T1000 (cell line): ENCODE measurements at regions not wholly inside any gene's neighbourhood (a gene's known extent, or its start where the extent isn't known, plus 50 kb on each side); places are given as distances from the start of the nearest gene placed in this dataset.

Experiments
- DNase-seq: peaks from one replicate; lab custom pipeline; 2025; ENCODE audit warnings: mixed read lengths; lab: John Stamatoyannopoulos, UW

DNA sequence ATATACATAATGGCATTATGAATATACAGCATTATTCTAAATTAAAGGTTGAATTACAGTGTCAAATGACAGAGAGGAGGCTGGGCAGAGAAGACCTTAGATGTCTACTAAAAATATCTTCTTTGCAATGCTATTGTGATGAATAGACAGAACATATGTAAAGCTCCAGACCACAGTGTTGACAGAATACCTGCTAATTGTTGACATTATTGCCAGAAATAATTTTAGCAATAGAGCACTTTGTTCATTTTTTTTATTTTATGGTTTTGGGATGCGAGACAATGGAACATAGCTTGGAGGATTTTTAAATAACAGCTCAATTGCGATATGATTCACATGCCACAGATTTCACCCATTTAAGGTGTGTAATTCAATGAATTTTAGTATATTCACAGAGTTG lies 508.8 kb downstream of the PSAT1 start:
- DNase-seq, result no peak

DNA sequence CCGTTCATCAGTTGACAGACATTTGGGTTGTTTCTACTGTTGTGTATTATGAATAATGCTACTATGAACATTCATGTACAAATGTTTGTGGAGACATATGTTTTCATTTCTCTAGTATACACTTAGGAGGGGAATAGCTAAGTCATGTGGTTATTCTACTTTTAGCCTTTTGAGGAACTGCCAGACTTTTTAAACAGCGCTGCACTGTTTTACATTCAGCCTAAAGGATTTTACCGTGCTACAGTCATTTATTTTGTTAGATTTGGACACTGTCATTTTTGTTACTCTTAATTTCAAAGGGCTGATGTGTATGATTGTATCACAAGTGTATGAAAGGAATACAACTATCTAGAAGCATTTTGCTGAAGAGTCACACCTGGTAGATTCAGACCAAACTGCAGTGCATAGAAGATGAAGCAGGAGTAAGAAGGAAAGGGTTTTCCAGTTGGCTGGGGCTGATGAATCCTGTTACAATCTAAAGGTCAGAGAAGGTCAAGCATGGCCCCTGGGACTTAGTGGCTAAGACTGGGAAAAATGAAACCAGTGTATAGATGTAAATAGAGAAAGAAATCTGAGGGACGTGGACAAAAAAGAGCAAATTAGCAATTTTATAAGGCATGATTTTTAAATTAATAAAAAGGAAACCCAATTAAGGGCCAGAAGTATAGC lies 509.7 kb downstream of the PSAT1 start:
- DNase-seq, result no peak

DNA sequence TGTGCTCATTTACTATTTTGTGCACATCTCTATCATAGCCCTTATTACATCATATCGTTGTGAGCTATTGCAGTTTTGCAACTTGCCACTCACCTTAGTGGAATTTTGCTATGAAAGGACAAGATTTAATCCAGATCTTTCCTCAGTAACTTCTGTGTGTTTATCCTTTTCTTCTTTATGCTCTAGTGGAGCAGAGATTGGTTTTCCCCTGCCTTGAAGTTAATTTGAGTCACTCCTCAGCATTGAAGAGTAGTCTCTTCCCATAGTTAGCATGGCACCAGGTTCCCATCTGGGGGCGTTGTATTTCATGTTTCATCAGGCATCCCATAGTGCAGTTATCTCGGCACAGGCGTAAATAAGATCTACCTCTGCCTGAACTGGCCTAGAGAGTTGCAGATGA lies 510.4 kb downstream of the PSAT1 start:
- no peak for DNase-seq

DNA sequence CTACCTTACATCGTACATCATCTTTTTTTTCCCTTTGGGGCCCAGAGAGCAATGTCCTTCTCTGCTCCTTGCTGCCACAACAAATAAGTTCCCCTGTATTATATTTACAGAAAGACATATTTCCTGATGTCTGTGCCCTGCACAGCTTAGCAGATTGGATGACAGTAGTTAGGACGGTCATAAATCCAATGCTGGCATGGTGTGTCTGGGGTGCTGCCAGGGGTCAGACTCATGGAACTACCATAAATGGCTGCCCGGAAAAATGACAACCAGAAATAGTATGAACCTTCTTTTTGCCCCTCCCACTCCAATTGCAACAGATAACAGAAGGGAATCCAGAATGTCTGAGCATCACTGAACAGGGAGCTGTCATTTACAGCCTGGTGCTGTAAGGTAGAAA lies 511.1 kb downstream of the PSAT1 start:
- DNase-seq, result no peak

DNA sequence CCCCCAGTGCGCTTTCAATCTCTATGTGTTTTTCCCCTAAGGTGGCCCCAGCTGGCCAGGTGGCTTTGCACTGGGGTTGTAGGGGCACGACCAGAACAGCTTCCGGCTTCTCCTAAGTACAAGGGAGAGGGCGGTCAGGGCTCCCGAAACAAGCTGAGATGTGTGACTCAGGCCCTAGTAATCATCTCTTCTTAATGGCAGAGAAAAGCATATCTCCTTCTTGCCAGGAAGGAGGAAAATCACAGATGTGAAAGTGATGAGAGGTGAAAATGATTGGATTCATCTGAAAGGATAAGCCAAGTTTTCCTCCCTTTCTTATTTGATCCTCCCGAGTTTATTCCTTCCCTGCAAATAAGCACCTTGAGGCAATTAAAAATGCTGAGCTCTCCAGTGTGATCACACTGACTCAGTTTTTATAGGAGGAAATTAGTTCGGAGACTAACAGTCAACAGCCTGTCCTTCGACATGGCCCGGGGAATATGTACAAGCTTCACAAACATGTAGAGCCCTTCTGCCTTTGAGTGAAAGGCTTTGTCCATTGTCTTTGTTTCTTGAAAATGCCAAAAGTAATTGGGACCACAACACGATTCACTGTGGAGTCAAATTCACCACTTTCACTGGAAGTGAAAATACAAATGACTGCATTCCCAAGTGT lies 514.8 kb downstream of the PSAT1 start:
- DNase-seq, result no peak

DNA sequence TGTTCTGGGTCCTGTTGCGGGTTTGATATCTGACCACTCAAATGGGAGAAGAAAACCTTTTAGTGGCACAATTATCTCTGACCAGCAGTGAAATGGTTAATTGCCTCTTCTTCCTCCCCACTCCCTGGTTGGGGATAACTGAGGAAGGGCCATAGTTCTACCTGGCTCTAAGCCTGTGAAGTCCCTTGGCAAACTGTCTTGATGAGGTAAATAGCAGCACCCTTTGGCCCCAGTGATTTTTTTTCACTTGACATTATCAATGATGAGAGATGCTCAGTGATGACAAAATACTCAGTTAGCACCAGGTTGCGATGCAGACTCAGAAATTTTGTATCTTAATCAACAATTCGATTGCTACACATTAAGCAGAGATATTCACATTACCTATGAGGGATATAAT lies 515.7 kb downstream of the PSAT1 start:
- no peak for DNase-seq

DNA sequence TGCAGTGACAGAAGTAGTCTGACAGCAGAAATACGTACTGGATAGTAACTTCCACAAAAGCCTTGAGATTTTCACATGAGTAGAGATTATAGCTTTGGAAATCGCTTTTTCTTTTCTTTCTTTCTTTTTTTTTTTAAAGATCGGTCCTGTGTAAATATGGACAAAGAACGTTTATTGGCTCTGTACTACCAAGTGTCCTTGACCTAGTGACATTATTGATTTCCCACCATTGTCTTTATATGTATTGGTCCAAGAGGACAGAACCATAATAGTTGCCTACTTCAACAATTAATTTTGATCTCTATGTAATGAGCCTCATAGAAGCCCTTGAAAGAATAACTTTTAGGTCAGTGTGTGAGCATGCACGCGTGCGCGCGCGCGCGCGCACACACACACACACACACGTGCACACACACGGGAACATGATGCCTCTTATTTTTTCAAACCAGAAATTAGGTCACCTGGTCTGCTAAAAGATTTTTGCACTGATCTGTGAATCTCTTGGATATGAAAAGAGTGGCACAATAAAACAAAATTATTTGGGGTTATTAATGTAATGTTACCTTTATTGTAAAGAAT lies 516.8 kb downstream of the PSAT1 start:
- DNase-seq, result no peak

DNA sequence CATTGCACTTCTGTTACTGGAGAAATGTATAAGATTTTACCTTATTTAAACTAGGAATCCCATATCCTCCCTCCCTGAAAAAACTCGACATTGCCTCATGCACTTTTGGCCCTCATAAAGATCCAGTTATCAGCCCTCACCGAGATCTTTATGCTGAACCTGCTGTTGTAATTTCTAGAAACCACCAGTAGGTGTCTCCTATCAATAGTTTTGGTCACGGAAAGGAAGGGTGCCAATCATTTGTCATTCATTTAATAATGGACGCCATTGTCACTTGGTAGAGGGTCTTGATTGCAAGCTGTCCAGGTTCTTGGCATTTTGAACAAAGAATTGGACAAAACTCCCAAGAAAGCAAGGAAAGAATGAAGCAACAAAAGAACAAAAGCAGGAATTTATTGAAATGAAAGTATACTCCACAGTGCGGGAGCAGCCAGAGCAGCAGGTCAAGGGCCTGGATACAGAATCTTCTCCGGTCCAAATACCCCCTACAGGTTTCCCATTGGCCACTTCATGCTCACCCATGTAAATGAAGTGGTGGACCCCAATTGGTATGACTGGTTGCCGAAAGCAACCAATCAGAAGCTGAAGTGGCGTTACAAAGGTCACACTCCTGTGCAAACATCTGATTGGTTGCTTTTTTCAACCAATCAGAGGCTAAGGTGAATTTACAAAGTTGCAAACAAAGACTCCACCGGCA lies 524.3 kb downstream of the PSAT1 start:
- DNase-seq, result no peak

DNA sequence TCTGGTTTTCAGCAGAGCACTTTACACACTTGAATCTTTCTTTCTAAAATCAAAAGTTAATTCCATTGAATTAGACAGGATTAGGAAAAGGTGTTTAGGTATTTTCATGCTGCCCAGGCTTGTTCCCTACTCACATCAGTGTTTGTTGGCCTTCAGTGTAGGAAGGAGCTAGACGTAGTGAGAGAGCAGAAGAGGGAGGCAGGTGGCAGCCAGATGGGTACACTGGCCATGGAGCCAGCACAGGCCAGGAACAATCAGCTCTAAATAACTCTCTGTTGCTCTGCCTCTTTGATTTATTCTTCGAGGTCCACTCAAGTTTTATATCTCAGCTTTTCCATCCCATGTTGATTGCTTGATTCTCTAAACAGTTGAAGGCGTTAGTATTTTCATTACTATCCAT lies 529.6 kb downstream of the PSAT1 start:
- no peak for DNase-seq

DNA sequence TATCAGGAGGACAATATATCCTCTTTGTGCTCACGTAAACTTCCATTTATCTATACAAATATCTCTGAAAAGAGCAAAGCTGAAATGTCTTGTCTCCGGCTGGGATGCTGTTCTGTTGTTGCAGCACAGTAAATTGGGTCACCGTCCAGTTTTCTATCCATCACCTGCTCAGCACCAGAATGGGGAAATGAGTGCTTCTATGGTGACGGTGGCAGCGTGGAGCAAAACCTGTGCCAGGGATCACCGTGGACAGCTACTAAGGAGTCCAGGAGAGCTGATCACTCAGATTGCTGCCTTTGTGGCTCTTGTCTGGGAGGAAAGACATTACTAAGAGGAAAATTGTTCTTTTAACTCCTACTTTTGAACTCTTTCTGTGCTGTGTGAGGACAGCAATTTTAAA lies 531.6 kb downstream of the PSAT1 start:
- DNase-seq, result no peak

DNA sequence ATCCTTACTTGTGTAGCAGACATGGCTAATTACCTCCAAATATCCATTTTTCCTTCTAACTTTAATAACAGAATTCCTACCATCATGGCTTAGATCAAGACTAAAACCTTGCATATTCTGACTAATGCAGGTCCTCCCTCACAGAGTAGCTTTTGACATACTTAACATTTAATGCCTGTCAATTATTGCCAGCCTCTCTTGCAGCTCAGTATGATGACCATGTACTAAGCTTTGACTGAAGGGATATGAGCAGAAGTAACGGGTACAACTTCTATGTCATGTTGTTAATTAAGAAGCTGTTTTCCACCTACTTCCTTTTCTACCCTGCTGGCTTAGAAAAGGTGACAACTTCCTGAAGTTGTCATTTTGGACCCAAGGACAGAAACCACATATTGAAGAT lies 533.4 kb downstream of the PSAT1 start:
- DNase-seq, result no peak

DNA sequence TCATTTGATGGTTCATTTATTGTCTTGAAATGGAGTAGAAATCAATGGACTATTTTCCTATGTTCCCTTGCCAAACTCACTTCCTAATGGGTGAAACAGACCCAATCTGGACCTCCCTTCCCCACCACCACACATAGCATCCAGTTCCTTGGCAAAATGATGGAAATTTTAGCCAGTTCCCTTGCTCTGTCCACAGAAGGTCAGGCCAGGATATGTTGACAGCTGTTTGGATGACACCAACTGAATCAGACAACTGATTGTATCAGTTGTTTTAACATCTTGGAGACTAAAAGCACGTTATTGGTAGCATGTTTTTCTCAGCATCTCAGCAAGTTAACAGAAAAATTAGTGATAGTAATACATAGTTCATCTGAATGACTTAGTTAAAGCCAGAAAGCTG lies 534.8 kb downstream of the PSAT1 start:
- no peak for DNase-seq

DNA sequence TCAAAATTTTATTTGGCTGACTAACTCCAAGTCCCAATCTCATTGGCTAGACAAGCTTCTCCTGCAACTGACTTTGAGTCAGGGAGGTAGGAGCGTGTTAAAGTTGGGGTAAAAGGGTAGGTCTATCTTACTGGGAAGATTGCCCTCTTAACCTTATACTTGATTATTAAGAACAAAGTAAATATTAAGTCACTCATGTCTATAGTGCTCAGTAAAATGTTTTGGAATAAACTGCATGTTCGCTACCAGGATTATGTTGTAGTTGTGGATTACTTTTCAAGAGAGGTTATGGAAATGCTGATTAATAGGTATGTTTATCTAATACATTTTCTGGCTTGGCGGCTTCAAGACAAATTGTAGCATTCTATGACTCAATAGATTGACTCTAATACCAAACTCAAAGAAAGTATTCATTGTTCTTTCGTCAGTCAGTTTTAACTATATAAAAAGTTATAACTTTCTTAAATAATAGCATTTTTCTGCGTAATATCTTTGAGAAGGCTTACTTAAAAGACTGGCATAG lies 539.1 kb downstream of the PSAT1 start:
- DNase-seq, result no peak

DNA sequence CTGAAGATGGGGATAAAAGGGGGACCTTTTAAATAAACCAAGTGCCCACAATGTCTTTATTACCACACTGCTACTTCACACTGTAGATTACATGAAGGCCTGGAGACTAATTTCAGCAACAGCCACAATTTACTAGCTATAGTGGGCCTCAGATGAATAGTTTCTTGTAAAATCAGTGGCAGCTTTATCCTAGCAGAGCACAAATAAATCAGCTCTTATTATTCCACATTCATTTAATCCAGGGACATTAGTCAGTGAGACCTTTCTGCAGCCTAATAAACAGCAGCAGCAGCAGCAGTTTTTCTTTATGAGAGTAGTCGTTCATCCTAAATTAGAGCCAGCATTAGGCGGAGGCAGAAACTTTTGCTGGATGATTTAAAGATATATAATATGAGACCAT lies 542.3 kb downstream of the PSAT1 start:
- DNase-seq, result no peak

DNA sequence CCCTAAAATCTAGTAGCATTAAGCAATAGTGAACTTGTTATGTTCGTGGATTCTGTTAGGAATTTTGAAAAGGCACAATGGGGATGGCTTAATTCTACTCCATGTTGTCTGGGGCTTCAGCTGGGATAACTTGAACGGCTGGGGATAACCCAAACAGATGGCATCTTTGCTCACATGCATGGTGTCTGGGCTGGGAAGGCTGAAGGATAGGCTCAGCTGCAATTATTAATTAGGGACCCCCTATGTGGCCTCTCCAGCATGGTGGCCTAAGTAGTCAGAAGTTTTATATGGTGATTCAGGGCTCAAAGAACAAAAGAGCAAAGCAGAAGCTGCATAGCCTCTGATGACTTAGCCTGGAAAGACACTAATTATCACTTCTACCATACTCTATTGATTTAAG lies 551.1 kb downstream of the PSAT1 start:
- DNase-seq, result no peak

DNA sequence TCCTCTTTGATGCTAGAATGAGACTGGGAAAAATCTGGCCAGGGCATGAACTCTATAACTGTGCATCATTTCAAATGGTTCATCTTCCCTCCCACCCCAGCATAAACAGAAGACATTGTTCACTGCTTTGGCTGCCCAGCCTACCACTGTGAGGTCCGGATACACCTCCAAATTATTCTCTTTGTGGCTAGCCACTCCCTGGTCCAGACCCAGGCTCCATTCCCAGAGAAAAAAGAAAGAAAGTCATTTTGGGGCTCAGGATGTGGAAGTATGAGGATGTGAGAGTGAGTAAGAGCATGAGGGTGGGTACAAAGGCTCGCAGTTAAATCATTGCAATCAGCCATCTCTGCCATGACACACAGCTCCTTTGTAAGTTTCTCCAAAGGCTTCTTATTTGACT lies 559.2 kb downstream of the PSAT1 start:
- DNase-seq, result no peak

DNA sequence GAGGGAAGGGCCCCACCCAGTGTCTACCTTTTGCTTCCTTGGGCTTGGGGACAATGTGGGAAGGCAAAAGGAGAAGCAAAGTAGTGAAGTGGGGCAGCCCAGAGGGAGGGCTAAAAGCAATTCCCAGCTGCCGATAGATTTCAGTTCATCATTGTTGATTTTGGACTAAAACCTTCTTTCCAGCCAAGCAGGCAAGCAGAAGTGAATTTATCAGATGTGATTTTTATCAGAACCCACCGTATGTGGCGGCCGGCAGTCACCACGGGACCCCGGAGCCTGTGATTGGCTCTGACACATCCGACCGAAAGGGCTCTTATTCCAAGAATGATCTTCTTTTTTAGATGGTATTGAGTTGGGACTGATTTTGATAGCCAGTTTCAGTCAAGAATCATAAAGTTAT lies 559.9 kb downstream of the PSAT1 start:
- DNase-seq, result no peak

DNA sequence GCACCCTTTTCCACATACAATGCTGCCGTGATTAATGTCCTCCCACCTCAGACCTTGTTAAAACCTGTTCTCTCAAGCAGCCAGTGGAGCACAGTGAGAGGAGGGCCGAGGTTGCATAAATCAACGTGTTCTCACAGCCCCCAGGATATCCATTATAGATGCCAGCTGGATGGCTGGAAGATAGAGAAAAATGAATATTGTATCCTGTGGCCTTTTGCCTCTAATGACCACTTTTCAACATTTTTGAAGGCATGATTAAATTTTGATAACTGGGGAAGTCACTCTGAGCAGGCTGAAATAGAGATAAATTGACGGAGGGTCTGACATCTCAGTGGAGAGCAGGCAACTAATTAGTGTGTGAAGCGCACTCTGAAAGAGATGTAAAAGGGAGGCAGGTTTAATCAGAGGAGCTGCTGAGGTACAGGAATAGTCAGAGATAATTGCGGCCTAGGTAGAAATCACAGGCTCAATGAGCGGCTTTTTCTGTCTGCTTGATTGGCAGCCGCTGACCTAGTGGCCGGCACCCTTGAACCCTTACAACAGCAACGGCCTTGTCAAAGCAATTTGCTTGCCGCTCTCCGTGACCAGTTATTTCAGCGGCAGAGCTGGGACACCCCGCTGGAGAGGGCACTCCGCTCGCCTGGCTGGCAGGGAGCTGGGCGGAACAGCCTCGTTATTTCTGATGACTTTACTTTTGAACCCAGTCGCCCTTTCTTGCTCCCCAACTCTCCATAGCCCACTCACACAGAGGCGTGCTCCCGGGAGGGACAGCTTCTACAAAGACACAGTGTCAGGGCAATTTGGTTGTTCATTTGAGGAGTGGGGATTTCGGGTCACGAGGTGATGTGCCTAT lies 560.7 kb downstream of the PSAT1 start:
- no peak for DNase-seq

DNA sequence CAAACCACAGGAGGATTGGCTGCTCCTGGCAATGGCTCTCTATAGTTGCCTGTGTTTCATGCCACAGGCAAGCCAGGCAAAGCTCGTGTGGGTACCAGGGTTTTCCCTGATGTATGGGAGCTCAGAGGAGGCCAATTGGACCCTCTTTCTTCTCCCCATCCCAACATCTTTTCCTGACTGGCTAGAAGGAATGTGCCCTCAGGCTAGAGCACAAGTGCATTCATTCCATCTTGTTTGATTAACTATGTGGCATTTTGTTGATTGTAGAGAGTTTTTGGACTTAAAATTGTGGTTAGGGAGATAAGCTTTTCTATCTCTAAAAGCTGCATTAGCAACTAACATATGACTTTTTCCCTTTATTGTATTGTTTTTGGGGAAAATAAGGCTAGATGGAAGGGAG lies 561.3 kb downstream of the PSAT1 start:
- no peak for DNase-seq

DNA sequence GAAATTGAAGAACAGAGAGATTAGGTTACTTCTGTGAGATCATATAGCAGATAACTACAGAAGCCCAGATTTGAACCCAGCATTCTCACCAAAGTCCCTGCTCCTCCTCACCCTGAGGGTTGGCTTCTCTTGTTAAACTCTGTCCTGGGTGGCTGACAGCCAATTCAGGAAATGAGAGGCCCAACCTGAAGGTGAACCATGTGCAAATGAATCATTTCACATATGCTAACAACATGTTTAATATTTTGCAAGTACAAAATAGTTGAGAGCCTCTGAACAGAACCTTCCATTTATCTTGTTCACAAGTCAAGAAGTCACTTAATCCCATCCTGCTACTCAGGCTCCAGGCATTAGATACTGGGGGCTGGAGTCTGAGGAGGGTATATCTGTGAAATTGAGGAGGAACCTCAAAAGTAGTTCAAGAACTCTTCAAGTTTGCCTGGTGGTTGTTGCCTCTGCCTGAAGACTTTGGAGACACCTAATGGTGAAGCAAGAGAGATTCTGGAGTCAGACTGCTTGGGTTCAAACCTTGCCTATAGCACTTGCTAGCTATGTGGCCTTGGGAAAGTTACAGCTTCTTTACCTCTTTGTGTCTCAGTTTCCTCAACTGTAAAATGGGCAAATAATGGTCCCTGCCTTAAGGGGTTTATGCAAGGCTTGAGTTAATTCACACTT lies 564.0 kb downstream of the PSAT1 start:
- DNase-seq, result no peak

DNA sequence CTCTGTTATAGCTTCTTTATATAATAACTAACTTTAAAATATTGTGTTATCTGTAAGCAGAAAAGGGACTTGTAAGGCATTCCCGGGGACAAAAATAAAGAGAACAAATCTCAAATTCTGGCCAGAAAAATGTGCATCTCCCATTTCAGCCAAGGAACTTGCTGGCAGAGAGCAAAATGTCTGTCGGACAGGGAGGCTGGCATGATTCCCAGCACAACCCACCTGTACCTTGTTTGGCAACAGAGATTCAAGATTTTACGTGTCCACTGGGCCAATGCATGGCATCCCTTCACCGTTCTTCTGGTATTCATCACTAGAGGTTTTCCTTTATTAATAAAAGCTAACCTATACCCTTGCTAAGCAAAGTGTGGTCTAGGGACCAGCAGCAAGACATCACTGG lies 566.6 kb downstream of the PSAT1 start:
- DNase-seq, result no peak
